ENCODE measurements at regions not wholly inside any gene's neighbourhood (a gene's known extent, or its start where the extent isn't known, plus 50 kb on each side); places are given as distances from the start of the nearest gene placed in this dataset.

GRCh38 chr19:28245937-28246336 is 967.0 kb downstream of the UQCRFS1 start:
- no peak for DNase-seq

GRCh38 chr19:28244966-28245365 is 968.0 kb downstream of the UQCRFS1 start:
- DNase-seq, result no peak

- DNase-seq, result peak; percentile 8
These were observed 970.5 kb downstream of the UQCRFS1 start for GRCh38 chr19:28242317-28242927.

- DNase-seq, result no peak
These were observed 973.7 kb downstream of the UQCRFS1 start for GRCh38 chr19:28239270-28239669.

GRCh38 chr19:28238270-28238820 is 974.6 kb downstream of the UQCRFS1 start:
- DNase-seq, result no peak

GRCh38 chr19:28235606-28236125 is 977.3 kb downstream of the UQCRFS1 start:
- DNase-seq, result no peak

- DNase-seq, result no peak
These were observed 978.3 kb downstream of the UQCRFS1 start for GRCh38 chr19:28234637-28235036.

- no peak for DNase-seq
These were observed 984.1 kb downstream of the UQCRFS1 start for GRCh38 chr19:28228854-28229253.

- no peak for DNase-seq
These were observed 988.5 kb downstream of the UQCRFS1 start for GRCh38 chr19:28224441-28224840.

GRCh38 chr19:28221736-28222135 is 991.2 kb downstream of the UQCRFS1 start:
- no peak for DNase-seq

GRCh38 chr19:28218728-28219127 is 994.2 kb downstream of the UQCRFS1 start:
- DNase-seq, result no peak

GRCh38 chr19:28217022-28217421 is 995.9 kb downstream of the UQCRFS1 start:
- DNase-seq, result no peak

GRCh38 chr19:28213470-28214082 is 999.4 kb downstream of the UQCRFS1 start:
- no peak for DNase-seq

- DNase-seq, result no peak
These were observed 1002.1 kb downstream of the UQCRFS1 start for GRCh38 chr19:28210886-28211285.

GRCh38 chr19:28208745-28209144 is 1004.2 kb downstream of the UQCRFS1 start:
- DNase-seq, result no peak

- DNase-seq, result no peak
These were observed 1005.7 kb downstream of the UQCRFS1 start for GRCh38 chr19:28207244-28207643.

- DNase-seq, result no peak
These were observed 1011.4 kb downstream of the UQCRFS1 start for GRCh38 chr19:28201462-28201943.

GRCh38 chr19:28199323-28199722 is 1013.6 kb downstream of the UQCRFS1 start:
- no peak for DNase-seq

GRCh38 chr19:28196961-28197360 is 1016.0 kb downstream of the UQCRFS1 start:
- DNase-seq, result no peak

GRCh38 chr19:28196101-28196500 is 1016.9 kb downstream of the UQCRFS1 start:
- DNase-seq, result no peak

GRCh38 chr19:28185646-28186045 is 1027.3 kb downstream of the UQCRFS1 start:
- no peak for DNase-seq

- DNase-seq, result no peak
These were observed 1028.0 kb downstream of the UQCRFS1 start for GRCh38 chr19:28184997-28185396.

GRCh38 chr19:28176193-28176592 is 1036.8 kb downstream of the UQCRFS1 start:
- DNase-seq, result no peak

- DNase-seq, result no peak
These were observed 1041.0 kb downstream of the UQCRFS1 start for GRCh38 chr19:28171983-28172382.
